Naive B cell (primary cell): ENCODE measurements at regions not wholly inside any gene's neighbourhood (a gene's known extent, or its start where the extent isn't known, plus 50 kb on each side); places are given as distances from the start of the nearest gene placed in this dataset.
"Not testable (repeated sequence)": the region's sequence is repeated elsewhere in the genome, so short reads cannot be mapped to it uniquely, and the experiment has no call there.

ENCODE experiments used
- ATAC-seq, 2 donors: fragments of 150-1000 bp; cut with Tn5 transposase; 2 replicates each; pipeline ENCODE4 v1.10.0; 2021; ENCODE audit warnings: low read depth in 2 of 2, mild to moderate bottlenecking in 2 of 2, moderate library complexity in 2 of 2
- DNase-seq: peaks from one replicate; pipeline ENCODE4 v3.0.0; 2022
- H3K27ac Mint-ChIP-seq, 6 donors: one replicate each; pipeline ENCODE4 v1.8.0; 2020 to 2022; ENCODE audit warnings: mild to moderate bottlenecking in 6 of 6, mixed read lengths in 6 of 6, moderate library complexity in 5 of 6, inconsistent platforms in 2 of 6
- H3K27me3 Mint-ChIP-seq, 3 donors: one replicate each; pipeline ENCODE4 v1.8.0; 2021 to 2022; ENCODE audit warnings: mixed read lengths in 3 of 3, mild to moderate bottlenecking in 1 of 3
- H3K36me3 Mint-ChIP-seq, 2 donors: one replicate each; pipeline ENCODE4 v1.8.0; 2020 to 2022; ENCODE audit warnings: mixed read lengths in 2 of 2, inconsistent platforms in 1 of 2, mild to moderate bottlenecking in 1 of 2
- H3K4me1 Mint-ChIP-seq, 3 donors: one replicate each; pipeline ENCODE4 v1.8.0; 2020 to 2022; ENCODE audit warnings: mixed read lengths in 3 of 3, inconsistent platforms in 1 of 3, mild to moderate bottlenecking in 1 of 3, moderate library complexity in 1 of 3
- H3K4me3 Mint-ChIP-seq, 8 donors: one replicate each; pipeline ENCODE4 v1.8.0; 2020 to 2022; ENCODE audit warnings: mild to moderate bottlenecking in 8 of 8, mixed read lengths in 8 of 8, moderate library complexity in 8 of 8, inconsistent platforms in 2 of 8
- H3K9me3 Mint-ChIP-seq, 7 donors: one replicate each; pipeline ENCODE4 v1.8.0; 2020 to 2022; ENCODE audit warnings: mixed read lengths in 7 of 7, mild to moderate bottlenecking in 5 of 7, inconsistent platforms in 2 of 7, moderate library complexity in 1 of 7

DNA sequence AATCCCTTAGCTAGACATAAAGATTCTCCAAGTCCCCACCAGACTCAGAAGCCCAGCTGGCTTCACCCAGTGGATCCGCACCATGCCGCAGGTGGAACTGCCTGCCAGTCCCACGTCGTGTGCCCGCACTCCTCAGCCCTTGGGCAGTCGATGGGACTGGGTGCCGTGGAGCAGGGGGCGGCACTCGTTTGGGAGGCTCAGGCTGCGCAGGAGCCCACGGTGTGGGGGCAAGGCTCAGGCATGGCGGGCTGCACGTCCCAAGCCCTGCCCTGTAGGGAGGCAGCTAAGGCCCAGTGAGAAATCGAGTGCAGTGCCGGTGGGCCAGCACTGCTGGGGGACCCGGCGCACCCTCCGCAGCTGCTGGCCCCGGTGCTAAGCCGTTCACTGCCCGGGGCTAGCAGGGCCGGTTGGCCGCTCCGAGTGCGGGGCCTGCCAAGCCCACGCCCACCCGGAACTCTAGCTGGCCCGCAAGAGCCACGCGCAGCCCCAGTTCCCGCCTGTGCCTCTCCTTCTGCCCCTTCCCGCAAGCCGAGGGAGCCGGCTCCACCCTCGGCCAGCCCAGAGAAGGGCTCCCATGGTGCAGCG is 95.9 kb upstream of the DTNBP1 start:
- no peak for ATAC-seq
- Mint-ChIP-seq H3K4me3 (no peak overlapping the region), H3K9me3 (peaks cover 0 to 10% (median 0%) of the 10 kb centered on the region in 7 donors), H3K27me3 (peaks cover 0 to 5% (median 1%) of the 10 kb centered on the region in 3 donors), H3K27ac (no peak overlapping the region), H3K4me1 (no peaks in the 10 kb centered on the region), H3K36me3 (no peaks in the 10 kb centered on the region)
- no peak for DNase-seq

DNA sequence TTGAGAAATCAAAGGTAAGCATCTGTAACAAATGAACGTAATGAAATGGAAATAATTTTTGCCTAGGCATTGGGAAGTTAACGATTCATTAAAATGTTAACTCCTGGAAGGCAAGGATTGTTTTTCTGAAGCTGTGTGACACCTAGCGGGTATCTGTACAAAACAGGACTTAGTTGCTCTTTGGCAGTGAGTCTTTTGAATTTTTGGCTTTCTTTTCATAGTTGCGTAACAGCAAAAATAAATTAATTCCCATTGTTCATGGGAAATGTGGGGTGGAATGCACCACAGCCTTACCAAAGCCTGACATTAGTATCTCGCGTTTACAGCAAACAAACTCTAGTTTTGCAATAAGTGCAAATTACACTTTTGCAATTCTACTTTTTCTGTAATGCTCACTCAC is 92.7 kb upstream of the DTNBP1 start:
- Mint-ChIP-seq H3K27me3 (no peaks in the 10 kb centered on the region), H3K4me1 (no peaks in the 10 kb centered on the region), H3K36me3 (no peaks in the 10 kb centered on the region), H3K9me3 (peaks cover 0 to 10% (median 0%) of the 10 kb centered on the region in 7 donors), H3K27ac (no peak overlapping the region), H3K4me3 (no peak overlapping the region)
- no peak for ATAC-seq
- DNase-seq: no peak

DNA sequence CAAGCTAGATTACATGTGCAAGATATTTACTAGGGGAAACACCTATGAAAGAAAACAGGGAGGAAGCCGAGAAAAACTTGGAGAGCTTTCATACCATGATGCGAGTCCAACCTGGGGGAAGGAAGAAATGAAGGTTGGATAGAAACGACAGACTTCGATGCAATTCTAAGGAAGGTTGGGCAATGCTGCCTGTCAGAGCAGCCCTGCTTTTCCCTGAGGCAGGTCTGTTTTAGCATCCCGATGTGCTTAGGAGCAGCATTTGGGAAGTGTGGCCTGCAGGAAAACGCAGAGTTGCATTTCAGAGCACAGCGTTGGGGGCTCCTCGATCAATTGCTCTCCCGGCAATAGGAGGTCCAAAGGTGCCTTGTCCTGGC is 91.9 kb upstream of the DTNBP1 start:
- Mint-ChIP-seq H3K4me1 (no peaks in the 10 kb centered on the region), H3K27me3 (no peaks in the 10 kb centered on the region), H3K9me3 (peaks cover 0 to 10% (median 0%) of the 10 kb centered on the region in 7 donors), H3K27ac (no peak overlapping the region), H3K36me3 (no peaks in the 10 kb centered on the region), H3K4me3 (no peak overlapping the region)
- DNase-seq (no peak), ATAC-seq (no peak)

DNA sequence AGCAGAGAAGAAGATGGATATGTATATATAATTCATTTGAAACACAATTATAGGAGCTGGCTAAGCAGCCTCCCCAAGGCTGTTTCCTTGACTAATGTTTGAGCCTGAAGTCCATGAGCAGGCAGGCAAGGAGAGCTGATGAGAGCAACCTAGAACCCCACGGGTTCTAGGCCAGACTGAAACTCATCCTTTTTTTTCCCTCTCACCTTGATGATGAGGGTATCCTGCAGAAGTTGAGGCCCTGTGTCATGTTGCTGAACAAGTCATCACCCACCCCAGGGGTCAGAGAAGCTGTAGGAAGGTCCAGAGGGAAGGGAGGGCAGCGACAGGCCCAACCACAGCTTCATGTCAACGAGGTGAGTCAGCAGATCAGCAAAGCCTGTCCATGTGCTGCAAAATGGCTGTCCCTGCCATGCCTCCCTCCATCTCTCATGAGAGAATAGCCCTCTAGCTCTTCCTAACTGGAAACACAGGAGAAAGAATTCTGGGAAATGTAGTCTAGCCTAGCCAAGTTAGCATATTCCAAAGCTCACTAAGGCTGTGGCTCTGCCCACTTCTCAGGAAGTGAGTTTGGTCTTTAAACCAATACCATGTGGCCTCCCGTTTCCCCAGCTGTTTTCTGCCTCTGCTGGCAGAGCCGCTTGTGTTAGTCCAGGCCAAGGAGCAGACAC is 91.3 kb upstream of the DTNBP1 start:
- Mint-ChIP-seq H3K27me3 (no peaks in the 10 kb centered on the region), H3K4me3 (no peak overlapping the region), H3K4me1 (no peaks in the 10 kb centered on the region), H3K27ac (peak overlapping the region in 1 of 6 donors; percentile 68), H3K9me3 (peaks cover 0 to 10% (median 0%) of the 10 kb centered on the region in 7 donors), H3K36me3 (no peaks in the 10 kb centered on the region)
- ATAC-seq: no peak
- DNase-seq: no peak

DNA sequence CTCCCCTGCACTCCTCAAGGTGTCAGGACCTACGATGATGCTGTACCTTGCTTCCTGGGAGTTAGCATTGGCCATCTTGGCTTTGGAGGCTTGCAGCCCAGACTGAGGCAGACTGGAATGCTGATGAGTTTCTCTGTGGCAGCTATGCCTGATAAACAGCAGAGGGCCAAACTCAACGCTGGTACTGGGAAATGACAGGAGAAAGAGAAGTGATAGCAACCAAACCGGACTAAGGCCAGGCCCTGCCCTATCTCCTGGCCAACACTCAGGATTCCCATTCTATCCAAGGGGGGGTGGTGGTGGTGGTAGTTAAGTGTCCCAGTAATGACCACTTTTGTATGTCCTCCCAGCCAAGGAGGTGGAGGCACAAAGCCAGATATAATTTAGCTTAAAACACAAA is 90.0 kb upstream of the DTNBP1 start:
- Mint-ChIP-seq H3K27me3 (no peaks in the 10 kb centered on the region), H3K27ac (peak overlapping the region in 1 of 6 donors; percentile 55), H3K9me3 (peaks cover 0 to 4% (median 0%) of the 10 kb centered on the region in 7 donors), H3K4me3 (no peak overlapping the region), H3K36me3 (no peaks in the 10 kb centered on the region), H3K4me1 (no peaks in the 10 kb centered on the region)
- DNase-seq (no peak), ATAC-seq (no peak)

DNA sequence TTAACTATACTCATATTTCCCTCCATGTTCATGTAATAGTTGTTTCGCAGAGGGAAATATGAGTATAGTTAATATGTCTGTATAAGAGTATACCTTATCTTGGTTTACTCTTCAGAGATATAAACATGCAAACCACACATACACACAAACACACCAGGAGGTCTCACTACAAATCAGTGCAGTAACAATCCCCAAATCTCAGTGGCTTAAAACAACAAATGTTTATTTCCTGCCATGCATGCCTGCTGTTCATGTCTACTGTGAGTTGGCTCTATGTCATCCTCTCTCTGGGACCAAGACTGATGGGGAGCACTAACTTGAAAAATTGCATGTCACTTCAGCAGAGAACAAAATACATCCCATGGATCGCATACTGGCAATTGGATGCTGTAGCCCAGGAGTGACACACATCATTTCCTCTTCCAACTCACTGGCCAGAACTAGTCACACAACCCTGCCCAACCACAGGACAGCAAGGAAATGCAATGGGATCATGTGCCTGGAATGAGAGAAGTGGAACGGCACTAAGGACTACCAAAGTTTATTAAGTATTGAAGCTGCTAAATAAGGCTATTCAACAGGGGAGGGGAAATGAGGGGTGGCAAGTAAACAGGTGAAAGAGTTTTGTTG is 89.0 kb upstream of the DTNBP1 start:
- Mint-ChIP-seq H3K27ac (peak overlapping the region in 1 of 6 donors; percentile 0), H3K4me3 (no peak overlapping the region), H3K9me3 (peaks cover 0 to 2% (median 0%) of the 10 kb centered on the region in 7 donors), H3K27me3 (no peaks in the 10 kb centered on the region), H3K36me3 (no peaks in the 10 kb centered on the region), H3K4me1 (no peaks in the 10 kb centered on the region)
- no peak for ATAC-seq
- no peak for DNase-seq

DNA sequence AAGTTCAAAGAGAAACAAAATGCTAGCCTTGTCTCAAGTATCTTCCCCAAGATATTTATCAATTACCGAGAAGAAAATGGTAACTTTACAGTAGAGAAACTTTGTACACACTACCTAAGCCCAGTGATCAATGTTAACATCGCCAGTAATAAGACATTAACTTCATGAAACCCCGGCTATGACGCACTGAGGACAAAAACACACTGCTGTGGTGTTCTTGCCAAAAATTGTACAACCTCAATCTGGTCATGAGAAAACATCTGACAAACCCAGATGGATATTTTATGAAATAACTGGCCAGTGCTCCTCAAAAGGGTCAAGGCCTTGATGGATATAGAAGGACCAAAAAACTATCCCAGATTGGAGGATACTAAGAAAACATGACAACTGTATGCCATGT is 85.5 kb upstream of the DTNBP1 start:
- no peak overlapping the region for H3K4me3 Mint-ChIP-seq
- H3K9me3 Mint-ChIP-seq: peaks cover 0 to 6% (median 4%) of the 10 kb centered on the region in 7 donors
- H3K4me1 Mint-ChIP-seq: no peaks in the 10 kb centered on the region
- H3K27ac Mint-ChIP-seq: no peak overlapping the region
- H3K27me3 Mint-ChIP-seq: peaks cover 2 to 5% (median 5%) of the 10 kb centered on the region in 3 donors
- no peaks in the 10 kb centered on the region for H3K36me3 Mint-ChIP-seq
- ATAC-seq: no peak
- DNase-seq: no peak

DNA sequence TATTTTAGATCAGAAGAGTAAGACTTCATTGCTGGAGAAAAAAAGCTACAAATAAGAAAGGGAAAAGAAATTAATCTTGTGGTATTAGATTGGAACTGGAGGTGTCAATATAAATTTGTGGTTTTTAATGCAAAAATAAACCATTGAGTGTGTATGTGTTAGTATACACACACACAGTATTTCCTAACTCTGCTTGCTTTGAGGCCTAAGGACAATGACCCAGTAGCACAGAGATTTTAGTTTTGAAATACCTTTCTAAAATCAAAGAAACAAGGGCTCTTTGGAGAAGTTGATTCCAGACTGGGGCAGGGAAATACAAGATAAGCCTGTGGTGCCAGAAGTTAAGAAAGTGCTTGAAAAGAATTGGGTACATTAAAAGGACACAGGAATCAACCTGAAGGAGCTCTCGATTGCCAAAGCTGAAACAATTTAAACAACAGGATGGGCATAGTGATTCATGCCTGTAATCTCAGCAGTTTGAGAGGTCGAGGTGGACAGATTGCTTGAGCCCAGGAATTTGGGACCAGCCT is 84.6 kb upstream of the DTNBP1 start:
- Mint-ChIP-seq H3K4me1 (no peaks in the 10 kb centered on the region), H3K36me3 (no peaks in the 10 kb centered on the region), H3K27me3 (peaks cover 5 to 13% (median 8%) of the 10 kb centered on the region in 3 donors), H3K9me3 (peaks cover 0 to 7% (median 4%) of the 10 kb centered on the region in 7 donors), H3K4me3 (no peak overlapping the region), H3K27ac (no peak overlapping the region)
- DNase-seq: no peak
- ATAC-seq: no peak

DNA sequence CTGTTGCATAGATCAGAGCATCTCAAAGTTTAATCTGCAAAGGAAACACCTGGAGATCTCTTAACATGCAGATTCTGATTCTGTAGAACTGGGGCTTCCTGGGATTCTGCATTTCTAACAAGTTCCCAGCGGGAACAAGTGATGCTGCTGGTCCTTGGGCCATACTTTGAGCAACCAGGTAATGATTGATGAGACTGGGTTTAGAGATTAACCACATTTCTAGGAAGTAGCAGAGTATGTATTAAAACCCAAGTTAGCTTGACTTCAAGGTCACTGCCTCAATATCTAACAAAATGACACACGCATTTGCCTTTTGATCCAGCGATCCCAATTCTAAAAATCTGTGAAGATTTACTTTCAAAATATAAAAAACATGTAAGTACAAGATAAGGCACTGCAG is 83.0 kb upstream of the DTNBP1 start:
- H3K9me3 Mint-ChIP-seq: peaks cover 2 to 8% (median 6%) of the 10 kb centered on the region in 7 donors
- ATAC-seq (no peak), DNase-seq (no peak)
- H3K36me3 Mint-ChIP-seq: no peaks in the 10 kb centered on the region
- peaks cover 5 to 16% (median 13%) of the 10 kb centered on the region in 3 donors for H3K27me3 Mint-ChIP-seq
- no peak overlapping the region for H3K4me3 Mint-ChIP-seq
- no peaks in the 10 kb centered on the region for H3K4me1 Mint-ChIP-seq
- H3K27ac Mint-ChIP-seq: no peak overlapping the region

DNA sequence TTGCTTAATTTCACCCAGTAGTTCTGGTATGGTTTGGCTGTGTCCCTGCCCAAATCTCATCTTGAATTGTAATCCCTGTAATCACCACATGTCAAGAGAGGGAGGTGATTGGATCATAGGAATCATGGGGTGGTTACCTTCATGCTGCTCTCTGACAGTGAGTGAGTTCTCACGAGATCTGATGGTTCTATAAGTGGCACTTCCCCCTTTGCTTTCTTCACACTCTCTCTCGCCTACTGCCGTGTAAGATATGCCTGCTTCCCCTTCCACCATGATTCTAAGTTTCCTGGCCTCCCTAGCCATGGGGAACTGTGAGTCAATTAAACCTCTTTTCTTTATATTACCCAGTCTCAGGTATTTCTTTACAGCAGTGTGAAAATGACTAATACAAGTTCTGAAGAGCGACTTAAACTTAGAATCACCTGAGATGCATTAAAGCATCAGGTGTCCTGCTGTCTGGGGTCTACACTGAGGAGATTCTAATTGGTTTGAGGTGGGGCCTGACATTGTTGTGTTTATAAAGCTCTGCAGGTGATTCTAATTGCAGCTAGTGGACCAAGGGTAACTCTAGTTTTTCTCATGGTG is 82.1 kb upstream of the DTNBP1 start:
- peak; percentile 51 to 64 for ATAC-seq
- no peaks in the 10 kb centered on the region for H3K4me1 Mint-ChIP-seq
- peak overlapping the region in 3 of 6 donors; percentile 5 to 47 (median 39) for H3K27ac Mint-ChIP-seq
- H3K4me3 Mint-ChIP-seq: no peak overlapping the region
- no peaks in the 10 kb centered on the region for H3K36me3 Mint-ChIP-seq
- H3K27me3 Mint-ChIP-seq: peaks cover 5 to 16% (median 13%) of the 10 kb centered on the region in 3 donors
- no peak for DNase-seq
- peaks cover 2 to 8% (median 6%) of the 10 kb centered on the region in 7 donors for H3K9me3 Mint-ChIP-seq

DNA sequence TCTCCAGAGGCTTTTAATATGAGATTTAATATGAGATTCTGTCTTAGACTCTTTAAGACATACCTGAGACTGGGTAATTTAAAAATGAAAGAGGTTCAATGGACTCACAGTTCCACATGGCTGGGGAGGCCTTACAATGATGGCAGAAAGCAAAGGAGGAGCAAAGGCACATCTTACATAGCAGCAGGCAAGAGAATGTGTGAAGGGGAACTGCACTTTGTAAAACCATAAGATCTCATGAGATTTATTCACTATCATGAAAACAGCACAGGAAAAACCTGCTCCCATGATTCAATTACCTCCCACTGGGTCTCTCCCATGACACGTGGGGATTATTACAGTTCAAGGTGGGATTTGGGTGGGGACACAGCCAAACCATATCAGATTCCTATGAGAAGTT is 79.2 kb upstream of the DTNBP1 start:
- peak overlapping the region in 1 of 6 donors; percentile 19 for H3K27ac Mint-ChIP-seq
- DNase-seq, H3K36me3 Mint-ChIP-seq, H3K4me1 Mint-ChIP-seq, H3K4me3 Mint-ChIP-seq, ATAC-seq: not testable (repeated sequence)
- peaks cover 5 to 18% (median 16%) of the 10 kb centered on the region in 3 donors for H3K27me3 Mint-ChIP-seq
- peaks cover 3 to 13% (median 7%) of the 10 kb centered on the region in 7 donors for H3K9me3 Mint-ChIP-seq

DNA sequence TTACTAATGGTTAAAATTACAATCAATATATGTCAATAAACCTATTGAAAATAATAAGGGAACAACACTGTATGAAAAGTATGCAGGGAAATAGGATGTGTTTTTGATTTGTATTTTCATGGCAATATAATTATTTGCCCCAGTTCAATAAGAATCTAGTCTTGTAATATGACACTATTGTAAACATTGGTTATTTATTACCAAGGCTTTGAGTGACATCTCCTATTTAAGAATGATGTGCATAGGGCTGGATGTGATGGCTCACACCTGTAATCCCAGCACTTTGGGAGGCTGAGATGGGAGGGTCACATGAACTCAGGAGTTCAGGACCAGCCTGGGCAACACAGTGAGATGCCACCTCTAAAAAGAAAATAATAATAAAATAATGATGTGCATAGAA is 78.6 kb upstream of the DTNBP1 start:
- ATAC-seq (no peak), DNase-seq (no peak)
- Mint-ChIP-seq H3K36me3 (peaks cover 0 to 9% of the 10 kb centered on the region in 2 donors), H3K9me3 (peaks cover 3 to 13% (median 7%) of the 10 kb centered on the region in 7 donors), H3K27me3 (peaks cover 5 to 18% (median 16%) of the 10 kb centered on the region in 3 donors), H3K27ac (no peak overlapping the region), H3K4me1 (no peaks in the 10 kb centered on the region), H3K4me3 (no peak overlapping the region)

DNA sequence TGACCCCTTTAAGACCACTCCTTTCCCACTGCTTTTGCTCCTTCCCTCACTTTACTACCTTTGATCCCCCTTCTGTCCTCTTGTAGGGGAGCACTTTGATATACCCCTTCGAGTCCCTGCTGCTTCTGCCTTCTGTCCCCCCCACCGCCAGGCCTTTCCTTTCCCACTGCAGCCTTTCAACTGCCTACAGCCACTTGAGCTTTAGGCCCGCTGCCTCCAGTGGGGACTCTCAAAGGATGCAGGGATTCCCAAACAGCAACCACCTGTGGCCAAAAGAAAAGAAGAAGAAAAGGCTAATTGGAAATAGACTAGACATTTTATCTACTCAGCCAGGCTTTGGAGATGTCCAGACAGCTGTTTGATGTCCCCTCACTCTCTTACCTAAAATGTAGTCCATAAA is 77.0 kb upstream of the DTNBP1 start:
- H3K36me3 Mint-ChIP-seq: peaks cover 0 to 9% of the 10 kb centered on the region in 2 donors
- DNase-seq: no peak
- no peak for ATAC-seq
- H3K27me3 Mint-ChIP-seq: peaks cover 5 to 18% (median 16%) of the 10 kb centered on the region in 3 donors
- no peaks in the 10 kb centered on the region for H3K4me1 Mint-ChIP-seq
- no peak overlapping the region for H3K4me3 Mint-ChIP-seq
- no peak overlapping the region for H3K27ac Mint-ChIP-seq
- H3K9me3 Mint-ChIP-seq: peaks cover 2 to 10% (median 6%) of the 10 kb centered on the region in 7 donors
